ENCODE measurements at regions not wholly inside any gene's neighbourhood (a gene's known extent, or its start where the extent isn't known, plus 50 kb on each side); places are given as distances from the start of the nearest gene placed in this dataset.

- no peak for TF ChIP-seq POLR2A (IDR thresholded peaks at IDR 0.05)
- TF ChIP-seq, protein P1, sequence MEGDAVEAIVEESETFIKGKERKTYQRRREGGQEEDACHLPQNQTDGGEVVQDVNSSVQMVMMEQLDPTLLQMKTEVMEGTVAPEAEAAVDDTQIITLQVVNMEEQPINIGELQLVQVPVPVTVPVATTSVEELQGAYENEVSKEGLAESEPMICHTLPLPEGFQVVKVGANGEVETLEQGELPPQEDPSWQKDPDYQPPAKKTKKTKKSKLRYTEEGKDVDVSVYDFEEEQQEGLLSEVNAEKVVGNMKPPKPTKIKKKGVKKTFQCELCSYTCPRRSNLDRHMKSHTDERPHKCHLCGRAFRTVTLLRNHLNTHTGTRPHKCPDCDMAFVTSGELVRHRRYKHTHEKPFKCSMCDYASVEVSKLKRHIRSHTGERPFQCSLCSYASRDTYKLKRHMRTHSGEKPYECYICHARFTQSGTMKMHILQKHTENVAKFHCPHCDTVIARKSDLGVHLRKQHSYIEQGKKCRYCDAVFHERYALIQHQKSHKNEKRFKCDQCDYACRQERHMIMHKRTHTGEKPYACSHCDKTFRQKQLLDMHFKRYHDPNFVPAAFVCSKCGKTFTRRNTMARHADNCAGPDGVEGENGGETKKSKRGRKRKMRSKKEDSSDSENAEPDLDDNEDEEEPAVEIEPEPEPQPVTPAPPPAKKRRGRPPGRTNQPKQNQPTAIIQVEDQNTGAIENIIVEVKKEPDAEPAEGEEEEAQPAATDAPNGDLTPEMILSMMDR (IDR thresholded peaks at IDR 0.05): no peak
- DNase-seq (ENCODE audit: low spot score in 2 of 2): no peak
- no peak overlapping the region for H3K4me3 ChIP-seq (ENCODE audit: low read depth, poor library complexity, severe bottlenecking)
- 81 to 83% methylated on average over 2 of the region's 2 CpGs for WGBS, 2 donors
- intact Hi-C loops (cut with DNase I; ENCODE audit: low total_unique reads): no loop called here
Observed at GRCh38 chr12:104835317-104835716, 122.8 kb downstream of the SLC41A2 start.

- TF ChIP-seq POLR2A (IDR thresholded peaks at IDR 0.05): no peak
- TF ChIP-seq, protein P1 (IDR thresholded peaks at IDR 0.05): no peak
- intact Hi-C loops (cut with DNase I; ENCODE audit: low total_unique reads): no loop called here
- DNase-seq (ENCODE audit: low spot score in 2 of 2): no peak
- H3K4me3 ChIP-seq (ENCODE audit: low read depth, poor library complexity, severe bottlenecking): no peak overlapping the region
Observed at GRCh38 chr12:104834607-104835006, 123.5 kb downstream of the SLC41A2 start.

DNA sequence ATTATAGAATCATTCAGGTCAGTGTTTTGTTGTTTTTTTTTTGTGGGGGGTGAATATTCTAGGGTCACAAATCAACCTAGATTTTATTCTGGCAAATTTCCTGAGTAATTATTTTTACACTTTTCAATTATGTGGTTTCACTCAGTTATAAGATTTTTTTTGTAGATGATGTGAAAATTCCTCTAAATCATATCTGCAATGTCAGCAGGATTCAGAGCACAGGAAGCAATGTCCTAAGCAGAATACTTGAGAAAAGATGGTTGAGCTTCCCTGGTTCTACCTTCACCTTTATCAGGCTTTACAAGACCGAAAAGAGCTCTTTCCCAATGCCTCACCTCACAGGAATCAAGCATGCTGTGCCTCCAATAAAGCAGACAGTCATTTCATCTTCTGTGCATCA, 124.3 kb downstream of the SLC41A2 start:
- DNase-seq (ENCODE audit: low spot score in 2 of 2): no peak
- no peak overlapping the region for H3K4me3 ChIP-seq (ENCODE audit: low read depth, poor library complexity, severe bottlenecking)
- 92 to 96% methylated on average over 1 of the region's 1 CpG for WGBS, 2 donors
- no peak for TF ChIP-seq POLR2A (IDR thresholded peaks at IDR 0.05)
- TF ChIP-seq, protein P1 (IDR thresholded peaks at IDR 0.05): no peak
- intact Hi-C loops (cut with DNase I; ENCODE audit: low total_unique reads): no loop called here

DNA sequence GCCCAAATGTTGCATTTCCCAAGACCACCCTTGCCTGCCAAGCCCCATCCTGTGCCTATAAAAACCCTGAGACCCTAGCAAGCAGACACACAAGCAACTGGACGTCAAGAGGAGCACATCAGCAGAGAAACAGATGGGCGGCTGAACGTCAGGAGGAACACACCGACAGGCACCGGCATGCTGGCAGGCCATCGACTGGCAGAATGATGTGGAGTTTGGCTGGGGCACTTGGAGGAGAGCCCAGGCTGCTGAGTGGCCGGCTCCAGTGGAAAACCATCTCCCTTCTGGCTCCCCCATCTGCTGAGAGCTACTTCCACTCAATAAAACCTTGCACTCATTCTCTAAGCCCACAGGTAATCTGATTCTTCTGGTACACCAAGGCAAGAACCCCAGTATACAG, 130.1 kb downstream of the SLC41A2 start:
- DNase-seq (ENCODE audit: low spot score in 2 of 2): no peak
- no peak overlapping the region for H3K4me3 ChIP-seq (ENCODE audit: low read depth, poor library complexity, severe bottlenecking)
- 81 to 83% methylated on average over 7 of the region's 7 CpGs for WGBS, 2 donors
- TF ChIP-seq POLR2A (IDR thresholded peaks at IDR 0.05): no peak
- TF ChIP-seq, protein P1 (IDR thresholded peaks at IDR 0.05): no peak
- intact Hi-C loops (cut with DNase I; ENCODE audit: low total_unique reads): no loop called here

DNA sequence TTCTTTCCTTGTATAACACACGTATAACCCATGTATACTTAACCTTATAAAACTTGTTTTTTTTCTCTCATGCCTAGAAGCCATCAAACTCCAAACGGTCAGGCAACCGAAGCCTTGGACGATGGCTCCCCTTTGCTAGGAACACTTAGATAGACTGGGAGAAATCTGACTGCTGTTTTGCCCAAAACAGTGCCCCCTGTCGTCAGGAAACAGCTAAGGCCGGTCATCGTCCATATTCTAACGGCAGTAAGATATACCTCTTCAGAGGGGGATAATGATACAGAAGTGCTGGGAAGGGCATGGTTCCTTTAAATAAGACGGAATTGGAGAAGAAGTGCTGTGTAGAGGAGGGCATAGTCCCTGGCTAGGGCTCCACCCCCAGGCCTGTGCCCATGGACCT, 130.5 kb downstream of the SLC41A2 start:
- TF ChIP-seq, protein P1 (IDR thresholded peaks at IDR 0.05): no peak
- TF ChIP-seq POLR2A (IDR thresholded peaks at IDR 0.05): no peak
- no peak for DNase-seq (ENCODE audit: low spot score in 2 of 2)
- WGBS, 2 donors: 72 to 74% methylated on average over 9 of the region's 9 CpGs

DNA sequence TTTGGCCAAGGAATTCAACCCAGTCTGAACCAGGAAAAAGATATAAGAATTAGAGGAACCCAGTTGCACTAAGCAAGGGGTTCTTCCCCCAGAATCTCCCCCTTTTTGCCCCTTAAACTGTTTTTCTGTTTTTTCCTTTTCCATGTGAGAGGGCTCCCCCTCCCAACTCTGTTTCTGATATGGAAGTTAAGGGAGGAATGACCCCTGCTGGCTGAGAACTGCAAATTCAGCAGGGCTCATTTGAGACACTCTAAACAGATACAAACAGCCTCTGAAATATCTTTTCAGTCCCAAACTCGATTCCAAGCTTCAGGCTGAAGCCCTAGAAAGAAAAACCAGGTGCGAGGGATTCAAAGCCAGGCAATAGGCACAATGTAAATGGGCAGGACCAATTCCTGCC, 132.7 kb downstream of the SLC41A2 start:
- 81 to 91% methylated on average over 2 of the region's 2 CpGs for WGBS, 2 donors
- TF ChIP-seq POLR2A (IDR thresholded peaks at IDR 0.05): no peak
- TF ChIP-seq, protein P1 (IDR thresholded peaks at IDR 0.05): no peak
- intact Hi-C loops (cut with DNase I; ENCODE audit: low total_unique reads): no loop called here
- DNase-seq (ENCODE audit: low spot score in 2 of 2): no peak
- H3K4me3 ChIP-seq (ENCODE audit: low read depth, poor library complexity, severe bottlenecking): no peak overlapping the region

More for the DNA sequence above, 130.5 kb downstream of the SLC41A2 start:
- H3K4me3 ChIP-seq (ENCODE audit: low read depth, poor library complexity, severe bottlenecking): no peak overlapping the region
- intact Hi-C loops (cut with DNase I; ENCODE audit: low total_unique reads): no loop called here

Measured in lower leg skin (tissue), 4 donors.